ENCODE measurements at regions not wholly inside any gene's neighbourhood (a gene's known extent, or its start where the extent isn't known, plus 50 kb on each side); places are given as distances from the start of the nearest gene placed in this dataset.
"Not testable (repeated sequence)": the region's sequence is repeated elsewhere in the genome, so short reads cannot be mapped to it uniquely, and the experiment has no call there.

DNA sequence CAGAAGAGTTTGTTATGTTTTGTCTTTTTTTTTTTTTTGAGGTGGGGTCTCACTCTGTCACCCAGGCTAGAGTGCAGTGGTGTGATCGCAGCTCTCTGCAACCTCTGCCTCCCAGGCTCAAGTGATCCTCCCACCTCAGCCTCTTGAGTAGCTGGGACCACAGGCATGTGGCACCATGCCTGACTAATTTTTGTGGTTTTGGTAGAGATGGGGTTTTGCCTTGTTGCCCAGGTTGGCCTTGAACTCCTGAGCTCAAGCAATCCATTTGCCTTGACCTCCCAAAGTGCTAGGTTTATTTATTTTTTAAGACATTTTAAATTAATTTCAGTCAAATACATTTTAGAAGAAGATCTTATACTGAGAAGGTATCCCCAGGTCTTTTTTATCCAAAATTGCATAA, 366.7 kb downstream of the KCNJ2 start:
- no peak for DNase-seq

DNA sequence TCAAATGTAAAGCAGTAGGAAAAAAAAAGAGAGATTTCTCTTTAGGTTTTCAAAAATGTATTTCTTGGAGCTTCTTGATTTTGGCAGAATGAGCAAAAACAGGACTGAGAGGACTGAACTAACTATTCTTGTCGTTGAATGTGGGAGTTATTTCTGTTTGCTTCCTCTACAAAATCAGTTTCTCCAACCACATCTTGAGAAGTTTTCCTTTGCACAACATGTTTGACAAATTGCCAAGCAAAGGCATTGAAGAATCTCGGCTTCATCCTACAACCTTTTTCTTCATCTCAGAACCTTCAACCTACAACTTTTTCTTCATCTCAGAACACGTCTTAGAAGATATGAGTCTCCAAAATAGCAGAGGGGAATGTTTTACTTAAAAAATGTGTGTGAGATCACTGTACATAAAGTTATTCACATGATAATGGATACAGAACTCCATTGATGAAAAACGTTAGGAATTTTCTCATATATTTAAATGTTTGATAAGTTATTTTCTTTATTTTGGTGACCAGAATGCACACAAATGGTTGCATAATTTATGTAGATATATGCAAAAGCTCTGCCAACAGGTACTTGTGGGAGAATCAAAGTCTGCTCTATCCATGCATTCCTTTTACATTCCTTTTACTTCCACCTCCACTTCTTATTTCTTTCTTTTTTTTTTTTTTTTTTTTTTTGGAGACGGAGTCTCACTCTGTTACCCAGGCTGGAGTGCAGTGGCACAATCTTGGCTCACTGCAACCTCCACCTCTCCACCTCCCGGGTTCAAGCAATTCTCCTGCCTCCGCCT, 370.0 kb downstream of the KCNJ2 start:
- no peak for DNase-seq

DNA sequence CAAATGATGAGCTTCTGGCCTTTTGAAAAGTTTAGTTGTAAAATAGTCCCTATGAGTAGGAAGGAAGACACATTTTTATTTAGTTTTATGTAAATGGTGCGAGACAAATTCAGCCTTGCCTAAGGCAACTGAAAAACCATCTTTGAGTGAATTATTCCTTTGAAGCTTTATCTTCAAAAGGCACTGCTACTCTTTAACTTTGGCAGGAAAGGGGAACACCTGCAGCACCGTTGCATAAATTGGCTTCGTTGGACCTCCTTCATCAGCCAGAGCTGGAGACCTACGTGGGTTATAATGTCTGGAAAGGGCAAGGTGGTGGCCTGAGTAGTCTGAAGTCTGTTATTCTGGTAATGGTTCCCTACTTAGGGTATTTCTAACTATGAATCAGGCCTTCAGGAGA, 373.5 kb downstream of the KCNJ2 start:
- DNase-seq = no peak

DNA sequence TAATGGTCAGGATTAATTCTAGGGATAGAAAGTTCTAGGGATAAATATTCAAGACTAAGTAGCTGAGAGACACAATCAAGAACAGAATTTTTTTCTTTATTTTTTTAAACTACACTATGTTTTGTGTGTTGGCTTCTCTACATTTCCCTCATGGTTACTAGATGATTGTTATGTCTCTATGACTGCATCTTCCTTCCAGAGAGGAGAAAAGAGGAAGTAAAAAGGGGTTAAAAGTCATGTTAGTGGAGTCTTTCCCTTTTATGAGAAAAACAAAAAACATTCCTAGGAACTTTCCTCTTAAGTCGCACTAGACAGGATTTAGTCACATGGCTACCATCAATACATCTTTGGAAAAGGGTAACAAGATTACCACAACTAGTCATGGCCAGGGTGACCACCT, 375.0 kb downstream of the KCNJ2 start:
- no peak for DNase-seq

DNA sequence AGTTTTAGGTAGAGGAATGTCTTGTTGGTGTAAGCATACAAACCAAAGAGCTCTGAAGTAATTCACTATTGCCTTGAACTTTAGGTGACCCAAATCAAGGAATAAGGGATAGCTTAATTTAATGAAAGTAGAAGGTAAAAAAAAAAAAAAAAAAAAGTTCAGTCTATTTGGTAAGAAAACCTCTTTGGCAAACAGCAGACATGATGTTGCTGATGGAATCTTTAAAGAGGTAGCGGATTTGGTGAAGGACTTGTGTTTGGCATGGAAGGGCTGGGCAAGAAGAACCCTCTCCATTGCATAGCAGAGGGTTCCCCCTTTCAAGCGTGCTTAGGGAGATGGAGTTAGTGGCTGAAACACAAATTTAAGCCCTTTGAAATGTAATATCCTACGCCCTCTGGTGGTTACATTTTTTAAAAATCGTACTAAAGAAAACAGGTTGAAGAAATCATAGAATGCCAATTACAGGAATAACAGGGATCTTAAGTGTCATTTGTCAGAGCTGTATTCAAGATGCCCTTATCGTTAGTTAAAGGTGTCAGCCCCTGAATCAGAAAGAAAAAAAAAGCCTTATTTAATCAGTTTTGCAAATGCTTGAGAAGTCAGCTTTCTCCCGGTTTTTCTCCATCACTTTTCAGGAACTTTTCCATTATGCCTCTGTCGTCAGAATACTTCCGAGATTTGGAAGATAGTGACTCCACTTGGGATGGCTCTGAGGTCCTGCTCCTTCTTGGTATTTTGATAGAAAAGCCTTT, 383.1 kb downstream of the KCNJ2 start:
- peak; percentile 57 for DNase-seq

DNA sequence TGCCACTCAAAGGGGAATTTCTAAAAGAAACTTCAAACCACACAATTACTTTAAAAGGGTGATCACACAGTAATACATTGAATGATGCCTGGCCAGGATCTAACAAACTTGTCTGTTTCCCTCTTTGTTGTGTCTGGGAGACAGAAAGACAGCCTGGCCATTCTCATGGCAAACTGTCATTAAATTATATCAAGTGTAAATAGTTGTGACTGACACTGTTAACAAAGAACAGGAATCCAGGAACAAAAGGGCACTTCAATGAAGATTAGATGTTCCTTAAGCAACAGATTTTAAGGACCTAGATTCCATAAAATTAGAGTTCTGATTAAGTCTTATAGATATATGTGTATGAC, 383.6 kb downstream of the KCNJ2 start:
- DNase-seq = no peak

DNA sequence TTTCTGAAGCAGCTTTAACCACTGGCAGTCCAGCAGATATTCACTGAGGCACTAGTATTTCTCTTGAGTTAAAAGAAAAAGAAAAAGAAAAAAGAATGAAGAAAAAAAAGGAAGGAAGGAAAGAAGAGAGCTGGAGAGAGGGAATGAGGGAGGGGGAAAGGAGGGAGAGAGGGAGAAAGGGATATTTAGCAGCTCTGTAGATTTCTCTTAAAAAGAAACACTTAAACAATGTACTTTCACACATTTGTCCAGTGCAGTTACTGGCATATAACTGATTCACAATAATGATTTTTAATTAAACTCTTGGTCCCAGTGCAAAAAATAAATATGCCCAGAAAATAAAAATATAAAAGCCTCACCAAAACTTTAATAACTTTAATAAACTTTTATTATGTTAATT, 386.4 kb downstream of the KCNJ2 start:
- DNase-seq = no peak

DNA sequence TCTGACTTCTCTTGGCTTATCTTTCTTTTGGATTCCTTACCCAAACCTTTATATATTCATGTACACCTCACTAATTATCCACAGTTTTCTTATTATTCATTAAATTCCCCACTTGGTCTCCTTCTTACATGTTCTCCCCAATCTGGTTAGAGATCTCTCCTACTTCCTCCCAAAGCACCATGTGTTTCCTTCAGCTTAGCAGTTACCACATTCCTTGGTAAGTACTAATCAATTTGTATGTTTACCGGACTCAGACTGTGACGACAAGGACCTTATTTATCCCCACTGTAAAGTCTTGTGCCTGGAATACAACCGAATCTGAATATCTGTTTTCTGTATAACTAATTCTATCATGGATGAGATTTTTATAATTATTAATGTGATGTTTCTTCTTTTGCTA, 389.5 kb downstream of the KCNJ2 start:
- DNase-seq = no peak

DNA sequence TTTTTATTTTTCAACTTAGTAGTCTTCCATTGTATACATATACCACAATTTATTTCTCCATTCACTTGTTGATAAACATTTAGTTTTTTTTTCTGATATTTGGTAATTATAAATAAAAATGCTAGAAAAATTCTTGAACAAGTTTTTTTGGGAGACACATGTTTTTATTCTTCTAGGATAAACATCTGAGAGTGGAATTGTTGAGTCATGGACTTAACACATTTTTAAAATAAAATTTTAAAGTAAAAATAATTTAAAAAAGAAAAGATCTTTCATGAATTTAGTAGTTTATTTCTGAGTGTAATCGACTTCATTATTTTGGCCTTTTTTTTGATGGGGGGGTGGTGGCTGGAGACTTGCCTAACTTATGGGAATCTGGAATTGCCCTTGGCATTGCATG, 391.1 kb downstream of the KCNJ2 start:
- no peak for DNase-seq

DNA sequence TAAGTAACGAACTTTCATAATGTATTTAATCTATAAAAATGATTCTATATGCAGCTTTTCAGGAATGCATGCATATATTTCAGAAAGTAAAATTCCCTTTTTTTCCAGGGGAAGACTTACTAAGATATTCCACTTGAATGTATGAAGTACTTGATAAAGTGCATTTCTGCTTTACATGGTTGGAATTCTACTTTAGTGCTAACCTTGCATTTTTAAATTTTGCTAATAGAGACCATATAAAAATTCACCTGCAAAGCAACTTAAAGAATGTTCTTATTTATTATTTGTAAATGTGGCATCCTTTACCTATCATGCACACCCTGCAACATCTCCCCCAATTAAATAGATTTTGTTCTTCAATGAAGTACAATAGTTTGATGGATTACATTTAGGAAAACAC, 392.8 kb downstream of the KCNJ2 start:
- no peak for DNase-seq

DNA sequence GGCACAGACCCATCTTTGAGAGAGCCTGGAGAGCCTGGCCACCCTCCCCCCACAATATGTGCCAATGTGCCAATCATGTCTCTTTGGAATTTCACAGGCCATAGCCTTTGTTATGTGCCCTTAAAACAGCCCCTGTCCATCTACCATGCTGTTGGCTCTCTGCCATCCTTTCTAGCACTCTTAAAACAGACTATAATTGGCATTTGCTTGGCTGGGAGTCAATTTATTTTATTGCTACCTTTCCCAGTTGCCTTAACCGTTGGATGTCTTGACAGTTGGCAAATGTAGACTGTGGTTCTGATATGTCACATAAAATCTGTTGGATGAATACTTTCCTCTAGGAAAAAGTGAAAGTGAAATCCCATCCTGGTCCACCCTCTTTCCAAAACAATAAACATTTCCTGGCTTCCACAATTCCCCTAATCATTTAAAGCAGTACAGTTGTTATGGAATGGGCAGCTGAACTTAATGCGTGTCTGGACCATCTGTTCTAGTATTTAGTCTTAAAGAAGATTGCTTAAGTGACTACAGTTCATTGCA, 394.0 kb downstream of the KCNJ2 start:
- DNase-seq = peak; percentile 89

DNA sequence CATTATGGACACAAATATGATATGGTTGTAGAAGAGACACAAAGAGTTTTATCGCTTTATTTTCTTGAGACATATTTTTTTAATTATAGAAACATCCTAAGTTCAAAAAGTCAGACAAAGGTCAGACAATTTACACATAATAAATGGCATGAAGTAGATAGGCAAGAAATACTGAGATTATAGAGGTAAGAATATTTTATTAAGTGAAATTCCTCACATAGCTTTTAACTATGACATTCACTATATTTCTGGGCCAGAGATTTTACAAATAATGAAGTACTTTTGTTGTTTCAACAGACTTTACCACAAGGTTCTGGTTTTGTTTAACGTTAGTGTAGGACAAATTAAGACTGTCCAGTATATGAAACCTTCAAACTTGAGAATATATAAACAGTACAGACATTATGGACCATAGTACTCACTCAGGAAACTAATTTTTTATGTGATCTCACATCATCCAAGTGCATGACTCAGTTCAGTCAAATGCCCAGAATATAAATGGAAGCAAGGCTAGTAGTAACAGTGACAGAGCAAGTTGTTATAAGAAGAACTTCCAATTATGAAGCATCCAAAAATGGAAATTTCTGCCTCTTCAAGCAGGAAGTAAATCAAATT, 394.8 kb downstream of the KCNJ2 start:
- DNase-seq = no peak

DNA sequence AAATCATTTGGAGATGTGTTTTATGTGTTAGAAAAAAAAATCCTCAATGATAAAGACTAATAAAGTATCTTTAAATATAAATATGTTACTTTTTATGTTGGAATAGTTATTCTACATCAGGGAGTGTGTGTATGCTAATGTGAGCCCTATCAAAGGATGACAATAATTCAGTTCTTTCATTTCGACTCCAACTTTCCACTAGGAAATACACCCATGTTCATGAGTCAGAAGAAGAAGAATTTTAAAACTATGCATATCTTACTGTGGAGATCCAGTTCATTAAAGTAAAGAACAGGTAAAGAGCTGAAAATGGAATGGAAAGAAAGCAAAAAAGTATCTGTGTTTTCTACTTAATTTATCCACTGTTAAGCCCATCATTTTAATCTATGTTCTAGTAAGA, 399.8 kb downstream of the KCNJ2 start:
- DNase-seq = no peak

DNA sequence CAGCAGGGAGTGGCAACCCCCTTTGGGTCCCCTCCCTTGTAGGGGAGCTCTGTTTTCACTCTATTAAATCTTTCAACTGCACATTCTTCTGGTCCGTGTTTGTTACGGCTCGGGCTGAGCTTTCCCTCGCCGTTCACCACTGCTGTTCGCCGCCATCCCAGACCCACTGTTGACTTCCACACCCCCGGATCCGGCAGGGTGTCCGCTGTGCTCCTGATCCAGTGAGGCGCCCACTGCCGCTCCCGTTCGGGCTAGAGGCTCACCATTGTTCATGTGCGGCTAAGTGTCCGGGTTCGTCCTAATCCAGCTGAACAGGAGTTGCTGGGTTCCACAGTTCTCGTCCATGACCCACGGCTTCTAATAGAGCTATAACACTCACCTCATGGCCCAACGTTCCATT, 408.1 kb downstream of the KCNJ2 start:
- DNase-seq = no peak

DNA sequence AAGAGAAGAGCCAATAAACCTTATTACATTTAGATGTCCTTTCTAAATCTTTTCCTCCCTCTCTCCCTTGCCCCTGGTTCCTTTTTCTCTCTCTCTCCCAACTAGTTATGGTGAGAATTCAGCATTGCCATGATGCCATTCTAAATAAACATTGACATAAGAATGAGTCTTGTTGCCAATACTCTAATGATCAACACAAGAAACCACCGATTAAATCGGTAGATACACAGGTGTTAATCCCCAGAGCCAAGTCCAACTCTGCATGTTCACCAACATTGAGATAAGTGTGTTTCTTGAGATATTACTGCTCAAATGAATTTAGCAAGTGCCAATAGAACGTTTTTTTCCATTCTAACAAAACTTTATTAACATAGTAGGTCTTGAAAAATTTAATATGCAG, 412.1 kb downstream of the KCNJ2 start:
- no peak for DNase-seq

DNA sequence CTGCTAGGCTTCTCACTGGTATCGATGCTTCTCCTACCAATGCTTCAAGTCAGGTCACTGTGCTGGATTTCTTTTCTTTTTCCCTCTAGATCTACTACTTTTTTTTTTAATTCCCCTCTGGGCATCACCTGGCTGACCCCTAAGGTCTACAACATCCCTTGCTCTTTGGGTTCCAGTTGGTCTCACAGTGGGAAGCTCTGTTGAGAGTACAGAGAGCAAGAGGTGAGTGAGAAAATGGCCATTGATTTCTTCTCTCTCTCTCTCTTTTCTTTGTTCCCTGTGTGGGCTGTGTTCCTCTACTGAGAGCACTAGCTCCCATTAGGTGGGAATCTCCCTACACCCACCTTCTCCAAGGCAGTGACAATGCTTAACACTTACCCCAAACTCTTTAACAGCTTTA, 413.4 kb downstream of the KCNJ2 start:
- DNase-seq = no peak

DNA sequence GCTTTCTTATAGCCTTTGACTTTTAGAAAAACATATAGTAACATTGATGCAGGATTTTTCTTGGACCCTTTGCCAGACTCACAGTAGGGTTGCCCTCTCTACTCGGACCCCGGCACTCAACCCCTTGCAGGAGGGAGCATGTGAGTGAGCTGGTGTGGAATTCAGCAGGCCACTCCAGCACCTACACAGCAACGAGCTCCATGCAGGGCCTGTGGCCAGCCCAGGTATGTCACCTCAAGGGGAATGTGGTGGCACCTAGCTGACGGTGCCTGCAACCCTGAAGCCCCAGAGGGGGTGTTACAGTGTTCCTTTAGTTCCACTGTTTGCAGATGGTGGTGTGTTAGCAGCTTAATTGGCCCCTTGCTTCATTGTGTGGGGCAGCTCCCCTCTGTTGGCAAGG, 414.9 kb downstream of the KCNJ2 start:
- no peak for DNase-seq

DNA sequence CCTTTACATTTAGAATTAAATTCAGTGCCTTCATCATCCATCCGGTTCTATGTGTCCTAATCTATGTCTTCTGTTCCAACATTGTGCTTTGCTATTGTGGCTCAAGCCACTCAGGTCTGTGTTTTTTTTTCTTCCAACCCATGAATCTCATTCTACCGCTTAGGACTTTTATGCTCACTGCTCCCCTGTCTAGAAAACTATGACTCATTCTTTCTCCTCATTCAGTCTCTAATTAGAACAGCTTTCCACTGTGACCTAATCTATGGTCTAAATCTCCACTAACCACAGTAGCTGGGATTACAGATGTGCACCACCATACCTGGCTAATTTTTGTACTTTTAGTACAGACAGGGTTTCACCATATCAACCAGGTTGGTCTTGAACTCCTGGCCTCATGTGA, 418.7 kb downstream of the KCNJ2 start:
- no peak for DNase-seq

DNA sequence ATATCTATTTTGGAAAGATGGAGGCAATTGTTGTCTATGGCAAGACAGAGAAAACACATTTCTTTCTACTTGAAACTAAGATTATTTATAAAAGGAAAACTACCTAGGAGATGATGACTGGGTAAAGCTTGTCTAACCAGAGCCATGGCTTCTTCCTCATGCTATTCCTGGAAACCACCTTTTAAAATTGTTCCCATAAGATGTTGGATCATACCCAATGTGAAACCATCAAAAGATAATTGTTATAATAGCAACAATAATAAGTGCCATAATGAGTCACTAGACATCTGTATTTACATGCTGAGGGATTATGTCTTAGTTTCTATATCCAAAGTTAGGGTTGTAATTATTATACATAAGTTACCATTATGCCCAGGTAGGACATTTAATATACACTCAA, 428.4 kb downstream of the KCNJ2 start:
- peak; percentile 57 for DNase-seq

DNA sequence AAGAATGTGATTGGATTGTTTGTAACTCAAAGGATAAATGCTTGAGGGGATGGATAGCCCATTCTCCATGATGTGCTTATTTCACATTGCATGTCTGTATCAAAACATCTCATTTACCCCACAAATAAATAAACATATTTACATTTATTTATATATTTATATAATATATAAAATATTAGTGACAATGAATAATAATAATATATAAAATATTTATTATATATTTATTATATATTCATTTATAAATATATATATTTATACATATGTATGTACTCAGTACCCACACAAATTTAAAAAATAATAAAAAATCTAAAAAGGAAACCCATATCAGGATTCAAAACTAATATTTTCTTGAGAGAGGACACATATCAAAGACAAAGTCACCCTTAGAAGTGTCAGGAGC, 429.9 kb downstream of the KCNJ2 start:
- no peak for DNase-seq

DNA sequence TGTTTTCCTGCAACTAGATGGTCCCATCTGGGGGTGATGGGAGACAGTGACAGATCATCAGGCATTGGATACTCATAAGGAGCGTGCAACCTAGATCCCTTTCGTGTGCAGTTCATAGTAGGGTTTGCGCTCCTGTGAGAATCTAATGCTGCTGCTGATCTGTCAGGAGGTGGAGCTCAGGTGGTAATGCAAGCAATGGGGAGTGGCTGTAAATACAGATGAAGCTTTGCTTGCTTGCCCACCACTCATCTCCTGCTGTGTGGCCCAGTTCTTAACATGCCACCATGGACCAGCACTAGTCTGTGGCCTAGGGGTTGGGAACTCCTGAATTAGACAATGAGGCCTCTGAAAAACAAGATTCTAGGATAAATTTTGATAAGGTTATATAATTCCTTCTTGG, 430.6 kb downstream of the KCNJ2 start:
- DNase-seq = not testable (repeated sequence)

DNA sequence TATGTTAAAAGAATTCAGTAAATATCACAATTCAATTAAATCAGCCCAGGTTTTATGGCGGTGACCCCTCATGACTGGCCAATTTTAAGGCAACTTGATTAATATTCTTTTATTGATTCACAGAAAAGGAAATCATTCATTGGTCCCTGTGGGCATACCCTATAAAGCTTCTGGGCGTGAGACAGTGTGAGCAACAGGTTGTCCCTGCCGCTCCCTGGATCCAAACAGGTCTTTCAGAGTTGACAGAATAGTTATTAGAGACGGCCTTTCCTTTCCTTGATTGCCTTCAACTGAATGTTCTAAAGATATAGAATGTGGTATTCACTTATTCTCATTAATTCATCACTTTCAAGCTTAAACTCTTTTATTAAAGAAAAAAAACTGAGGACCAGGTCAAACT, 433.9 kb downstream of the KCNJ2 start:
- DNase-seq = no peak

DNA sequence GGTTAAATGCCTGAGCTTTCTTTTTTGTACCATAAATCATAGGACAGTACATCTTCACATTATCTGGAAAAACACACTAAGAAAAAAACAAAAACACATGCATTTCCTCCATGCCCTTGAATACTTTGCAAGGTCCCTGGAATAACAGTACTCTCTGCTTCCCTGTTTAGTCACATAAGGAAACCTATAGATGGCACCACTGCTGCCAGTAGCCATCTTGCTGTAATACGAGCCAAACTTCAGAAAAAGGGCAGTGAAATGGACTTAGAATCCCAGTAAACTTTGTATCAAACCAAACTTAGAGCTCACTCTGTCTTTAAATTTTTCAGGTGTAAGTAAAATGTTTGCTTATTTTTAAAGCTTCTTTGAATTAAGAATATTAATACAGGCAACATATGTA, 435.5 kb downstream of the KCNJ2 start:
- DNase-seq = no peak

DNA sequence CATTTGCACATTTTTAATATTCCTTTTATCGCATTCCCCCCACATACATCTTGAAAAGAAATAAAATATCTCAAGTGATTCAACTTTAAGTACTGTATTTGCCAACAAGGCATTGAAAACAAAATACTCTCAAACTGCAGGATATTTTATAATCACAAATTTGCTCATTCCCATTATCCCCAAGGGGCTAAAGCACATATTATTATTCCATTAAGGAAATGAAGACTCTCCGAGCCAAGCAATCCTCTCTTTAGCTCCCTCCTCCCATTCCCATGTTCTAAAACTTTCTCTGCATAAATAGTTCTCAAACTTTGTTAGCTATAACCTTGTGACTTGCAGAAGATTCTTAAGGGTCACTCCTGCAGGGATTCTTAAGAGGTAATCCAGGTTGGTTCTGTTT, 436.8 kb downstream of the KCNJ2 start:
- DNase-seq = no peak
